Stimulated activated CD4-positive, alpha-beta T cell treated with anti-CD3 and anti-CD28 coated beads, TNF-alpha, amount 100 ng/mL, for 4 hours (primary cell): ENCODE measurements at regions not wholly inside any gene's neighbourhood (a gene's known extent, or its start where the extent isn't known, plus 50 kb on each side); places are given as distances from the start of the nearest gene placed in this dataset.

Experiments
- DNase-seq, 3 experiments: peaks; one replicate each; pipeline ENCODE4 v3.0.0-alpha.2; 2020; ENCODE audit warnings: low read depth in 3 of 3

DNA sequence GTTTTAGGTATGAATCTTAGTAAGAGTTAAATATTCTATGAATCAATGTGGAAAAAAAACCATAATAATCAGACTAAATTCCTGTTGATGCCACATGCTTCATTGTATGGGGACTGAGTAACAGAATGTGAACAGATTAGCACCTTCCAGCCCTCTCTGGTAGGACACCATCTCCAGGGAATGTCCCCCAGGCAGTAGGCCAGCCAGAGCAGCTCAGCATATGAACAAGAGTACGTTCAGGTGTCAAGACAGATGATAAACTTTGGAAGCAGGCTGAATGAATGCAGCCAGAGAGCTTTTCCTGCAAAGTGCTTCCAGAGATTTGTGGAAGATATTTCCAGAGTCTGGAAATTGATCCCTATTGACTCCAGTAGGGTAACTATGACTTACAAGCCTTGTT is 204.4 kb downstream of the RPS29 start:
- DNase-seq = no peak

DNA sequence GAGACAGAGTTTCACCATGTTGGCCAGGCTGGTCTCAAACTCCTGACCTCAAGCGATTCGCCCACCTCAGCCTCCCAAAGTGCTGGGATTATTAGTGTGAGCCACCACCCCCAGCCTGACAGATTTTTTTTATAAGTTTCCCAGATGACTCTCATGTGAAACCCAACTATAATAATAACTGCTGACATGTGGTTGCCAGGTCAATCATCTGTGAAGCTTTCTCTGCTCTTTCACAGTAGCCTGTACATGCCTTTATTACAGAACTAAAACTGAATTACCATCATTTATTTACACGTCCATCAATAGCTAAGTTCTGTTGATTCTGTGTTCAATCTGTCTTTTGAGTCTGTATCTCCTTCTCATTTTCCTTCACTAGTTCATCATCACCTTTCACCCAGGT is 218.5 kb downstream of the RPS29 start:
- DNase-seq = no peak

DNA sequence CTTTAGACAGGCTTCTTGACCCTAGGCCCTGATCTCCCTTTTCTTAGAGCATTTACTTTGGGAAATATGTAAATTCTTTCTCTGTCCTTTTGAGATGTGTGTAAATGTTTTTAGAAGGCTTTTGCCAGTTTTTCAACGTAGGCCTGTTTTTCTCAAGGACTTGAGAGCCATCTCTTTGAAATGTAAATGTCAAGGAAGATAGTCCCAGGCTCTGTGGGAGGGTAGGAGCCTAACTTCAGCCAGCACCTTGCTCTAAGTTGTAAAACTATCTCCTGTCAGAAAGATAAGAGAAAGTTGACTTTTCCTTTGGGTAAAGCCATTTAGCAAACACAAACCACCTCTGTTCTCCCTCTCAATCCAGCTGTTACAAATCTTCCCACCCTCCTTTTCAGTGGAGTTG is 219.8 kb downstream of the RPS29 start:
- no peak for DNase-seq

DNA sequence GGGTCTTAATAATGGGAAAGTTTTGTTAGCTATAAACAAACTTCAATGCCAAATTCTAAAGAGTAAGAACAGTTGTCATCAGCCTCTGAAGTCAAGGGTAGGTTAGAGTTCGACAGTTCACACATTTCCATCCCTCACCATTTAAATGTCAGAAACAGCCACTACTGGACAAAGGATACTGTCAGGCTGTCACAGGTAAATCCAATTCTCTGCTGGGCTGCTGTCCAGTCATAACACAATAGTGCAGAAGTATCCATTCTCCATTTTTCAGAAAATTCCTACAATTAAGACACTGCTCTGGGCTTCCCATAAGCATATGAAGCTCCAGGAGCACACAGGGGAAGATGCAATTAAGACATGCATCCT is 221.4 kb downstream of the RPS29 start:
- no peak for DNase-seq

DNA sequence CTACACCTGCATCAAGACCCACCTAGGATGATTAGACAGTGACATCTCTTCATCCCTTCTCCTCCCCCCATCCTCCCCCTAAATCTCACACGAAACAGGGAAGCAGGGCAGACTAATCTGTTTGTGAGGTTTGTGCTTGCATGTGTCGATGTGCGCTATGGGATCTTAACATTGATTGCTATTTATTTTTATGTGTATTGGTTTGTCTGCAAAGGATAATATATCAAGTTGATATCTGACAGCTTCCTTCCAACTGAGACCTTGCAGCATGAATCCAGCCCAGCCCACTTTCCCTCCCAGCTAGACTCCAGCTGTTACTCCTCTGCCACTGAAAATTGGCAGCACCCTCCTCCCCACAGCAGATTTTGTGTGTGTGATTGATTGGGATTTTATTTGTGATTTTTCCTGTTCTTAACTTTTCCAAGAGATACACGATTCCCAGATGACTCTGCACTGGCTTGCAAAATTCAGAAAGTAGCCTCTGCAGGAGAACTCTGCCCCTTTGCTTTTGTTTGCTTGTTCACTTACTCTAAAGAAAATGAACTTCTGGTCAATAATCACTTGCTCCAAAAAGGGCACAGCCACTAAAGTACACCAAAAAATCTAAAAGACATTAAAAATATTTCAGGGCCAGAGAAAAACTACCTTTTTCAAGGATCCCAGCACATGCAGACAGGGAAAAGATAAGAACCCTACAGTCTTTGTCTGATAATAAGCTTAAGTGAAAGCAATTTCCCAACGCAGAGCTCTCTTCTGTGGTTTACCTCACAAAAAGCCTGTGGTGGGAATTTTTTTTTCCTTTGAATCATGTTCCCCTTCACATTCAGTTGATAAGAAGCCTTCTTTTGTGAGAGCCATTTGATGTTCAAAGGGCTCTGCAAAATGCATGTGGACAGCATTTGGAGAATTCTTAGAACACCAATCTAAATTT is 222.1 kb downstream of the RPS29 start:
- no peak for DNase-seq

DNA sequence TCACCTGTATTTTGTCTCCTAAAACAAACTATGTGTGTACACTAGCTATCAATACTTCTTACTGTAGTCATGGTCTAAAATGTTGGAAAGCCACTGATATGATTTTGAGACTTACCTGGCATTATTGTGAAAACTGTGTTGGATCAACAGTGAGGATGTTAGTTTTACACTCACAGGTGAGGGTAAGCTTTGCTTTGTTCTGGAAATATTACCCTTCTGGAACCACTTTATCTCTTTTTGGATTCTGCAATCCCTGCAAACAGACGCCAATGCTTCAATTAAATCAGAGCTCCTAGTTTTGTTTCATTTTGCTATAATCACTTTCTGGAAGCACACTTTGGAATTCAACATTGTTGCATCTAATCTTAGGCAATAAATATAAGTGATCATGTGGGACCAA is 223.3 kb downstream of the RPS29 start:
- DNase-seq = no peak

DNA sequence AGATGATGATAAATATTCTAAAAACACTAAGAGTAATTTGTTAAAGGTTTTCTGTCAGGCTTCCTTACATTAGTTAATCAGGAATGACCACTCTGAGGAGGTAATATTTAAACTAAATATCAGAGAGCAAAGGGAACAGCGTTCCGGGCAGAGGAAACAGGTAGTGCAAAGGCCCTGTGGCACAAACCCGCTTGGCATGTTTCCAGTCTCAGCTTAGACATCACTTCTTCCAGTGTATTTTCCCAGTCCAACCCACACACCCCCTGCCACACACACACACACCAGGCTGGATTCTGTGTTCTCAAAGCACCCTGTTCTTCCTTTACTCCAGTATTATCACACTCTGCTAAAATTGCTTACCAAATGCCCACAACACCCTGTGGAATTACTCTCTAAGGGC is 247.1 kb downstream of the RPS29 start:
- no peak for DNase-seq

DNA sequence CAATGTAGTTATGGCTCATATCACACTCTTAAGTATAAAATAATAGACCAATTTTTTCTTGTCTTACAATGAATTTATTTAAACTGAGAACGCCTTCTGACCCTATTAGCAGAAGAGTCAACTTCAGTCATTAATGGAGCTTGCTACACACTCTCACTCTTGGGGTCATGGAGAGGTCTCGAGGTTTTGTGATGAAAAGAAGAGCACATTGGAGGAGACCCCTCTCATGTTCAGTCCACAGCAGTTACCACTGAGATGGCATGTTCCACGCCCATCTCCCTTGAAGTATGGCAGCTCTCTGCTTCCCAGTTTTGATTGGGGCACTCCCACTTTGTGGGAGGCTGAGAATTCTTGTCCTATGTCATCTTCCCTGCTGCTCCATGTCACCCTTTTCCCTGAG is 266.4 kb downstream of the RPS29 start:
- DNase-seq = no peak

DNA sequence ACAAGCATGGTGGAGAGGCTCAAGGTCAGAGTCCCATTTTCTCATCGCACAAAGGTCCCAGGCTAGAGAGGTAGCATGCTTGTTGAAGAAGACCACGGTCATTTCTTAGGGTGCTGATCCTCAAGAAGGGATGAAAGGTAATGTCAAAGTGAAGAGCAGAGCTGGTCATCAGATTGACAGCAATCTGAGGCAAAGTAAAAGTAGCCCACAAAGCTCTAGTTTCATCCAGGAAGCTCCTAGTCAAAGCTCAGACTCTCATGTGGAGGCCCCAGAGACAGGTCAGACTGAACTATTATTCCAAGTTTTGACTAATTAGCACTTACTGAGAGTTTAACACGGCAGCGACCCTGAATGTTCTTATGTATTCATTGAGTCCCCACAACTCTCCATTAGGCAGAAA is 270.6 kb downstream of the RPS29 start:
- no peak for DNase-seq

DNA sequence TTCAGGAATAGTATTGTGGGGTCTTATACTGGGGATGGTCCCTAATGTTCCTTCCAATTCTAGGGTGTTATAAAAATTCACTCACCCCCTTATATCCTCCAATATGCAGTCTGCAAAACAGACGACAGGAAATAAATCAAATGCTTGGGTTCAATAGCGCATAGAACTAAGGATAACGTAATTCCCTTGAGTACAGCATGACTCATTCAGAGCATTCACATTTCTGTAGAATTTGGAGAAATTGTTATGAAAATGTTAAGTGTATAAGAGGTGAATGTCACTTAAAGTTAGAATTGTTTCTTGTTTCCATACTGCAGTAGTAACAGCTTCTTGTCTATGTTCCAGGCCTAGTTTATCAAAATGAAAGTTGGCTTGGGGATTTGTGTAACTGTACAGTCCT is 271.4 kb downstream of the RPS29 start:
- DNase-seq = no peak

DNA sequence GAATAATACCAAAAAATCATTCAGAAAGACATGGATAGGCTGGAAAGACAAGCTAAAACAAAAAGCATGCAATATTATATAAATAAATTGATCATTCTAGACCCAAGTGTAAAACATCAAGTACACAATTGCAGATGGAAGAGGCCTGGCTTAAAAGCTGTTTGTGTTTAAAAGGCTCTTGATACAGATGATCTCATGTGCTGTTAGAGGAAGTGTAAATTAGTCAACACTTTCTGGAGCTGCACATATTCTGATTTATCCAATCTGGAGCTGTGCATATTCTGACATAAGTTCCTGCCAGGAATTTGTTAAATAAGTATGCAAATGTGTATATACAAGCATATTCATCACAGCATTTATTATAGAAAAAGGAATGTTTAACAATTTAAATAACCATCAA is 273.1 kb downstream of the RPS29 start:
- DNase-seq = no peak

DNA sequence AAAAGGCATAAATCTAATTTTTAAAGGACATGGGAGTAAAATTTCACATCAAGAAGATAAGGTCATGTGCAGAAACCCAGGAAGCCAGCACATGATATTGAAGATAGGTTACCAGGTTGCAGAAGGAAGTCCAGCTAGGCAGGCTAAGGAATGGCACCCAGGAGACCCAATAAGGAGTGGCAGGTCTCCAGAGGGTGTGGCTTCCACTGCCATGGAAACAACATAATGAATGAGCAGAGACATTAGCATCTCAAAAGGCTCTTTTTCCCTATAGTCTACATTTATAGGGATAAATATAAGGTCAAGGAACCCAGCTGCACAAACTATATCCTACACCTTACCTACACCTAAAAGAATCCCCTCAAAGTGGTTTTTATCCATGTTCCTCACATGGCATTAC is 275.9 kb downstream of the RPS29 start:
- no peak for DNase-seq

DNA sequence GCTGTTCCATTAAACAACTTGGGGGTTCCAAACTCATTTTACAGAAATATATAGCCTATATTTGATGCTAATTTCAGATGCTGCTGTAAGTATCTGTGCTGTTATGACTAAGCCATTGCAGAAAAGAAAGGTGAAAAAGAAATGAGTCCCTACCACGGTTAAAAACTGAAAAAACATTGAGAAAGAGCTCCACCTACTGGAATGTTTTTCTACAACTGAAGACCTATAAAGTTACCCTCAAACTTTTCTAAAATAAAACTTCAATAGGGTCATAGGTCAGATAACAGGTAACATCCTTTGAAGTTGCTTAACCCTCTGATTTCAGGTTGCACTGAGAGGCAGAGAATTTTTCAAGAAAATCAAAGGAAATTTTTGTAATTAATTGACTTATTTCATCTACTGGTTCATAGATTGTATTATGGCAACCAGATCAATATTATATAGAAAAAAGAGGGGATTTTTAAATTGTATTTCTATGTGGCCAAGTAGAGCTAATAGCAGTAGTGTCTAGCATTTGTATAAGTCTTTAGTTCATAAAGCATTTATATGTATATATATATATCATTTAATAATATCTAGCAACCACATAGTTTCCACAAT is 279.9 kb downstream of the RPS29 start:
- DNase-seq = no peak

DNA sequence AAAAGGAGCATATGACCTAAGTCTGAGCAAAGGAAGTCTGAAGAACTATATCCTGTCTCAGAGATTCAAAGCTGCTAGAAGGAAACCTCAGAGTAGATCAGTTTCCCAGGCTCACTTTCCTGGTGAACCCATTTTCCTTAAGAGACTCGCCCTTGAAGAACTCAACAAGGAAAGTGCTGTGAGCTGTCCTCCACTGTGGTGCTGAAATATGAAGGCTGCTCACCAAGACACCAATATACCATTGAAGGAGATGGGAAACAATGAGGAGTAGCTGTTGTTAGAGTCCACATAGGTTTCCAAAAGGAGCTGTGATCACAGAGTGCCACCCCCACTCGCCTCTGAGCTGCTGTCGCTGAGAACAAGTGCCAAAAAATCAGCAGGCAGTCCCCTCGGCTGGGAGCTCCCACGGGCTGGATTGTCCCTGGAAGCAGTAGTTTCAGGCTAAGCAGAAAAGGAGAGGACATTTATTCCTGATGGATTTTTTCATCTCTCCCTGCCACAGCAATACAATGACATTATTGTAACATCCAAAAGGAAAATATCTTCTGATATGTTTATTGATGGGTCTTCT is 282.1 kb downstream of the RPS29 start:
- DNase-seq = no peak

DNA sequence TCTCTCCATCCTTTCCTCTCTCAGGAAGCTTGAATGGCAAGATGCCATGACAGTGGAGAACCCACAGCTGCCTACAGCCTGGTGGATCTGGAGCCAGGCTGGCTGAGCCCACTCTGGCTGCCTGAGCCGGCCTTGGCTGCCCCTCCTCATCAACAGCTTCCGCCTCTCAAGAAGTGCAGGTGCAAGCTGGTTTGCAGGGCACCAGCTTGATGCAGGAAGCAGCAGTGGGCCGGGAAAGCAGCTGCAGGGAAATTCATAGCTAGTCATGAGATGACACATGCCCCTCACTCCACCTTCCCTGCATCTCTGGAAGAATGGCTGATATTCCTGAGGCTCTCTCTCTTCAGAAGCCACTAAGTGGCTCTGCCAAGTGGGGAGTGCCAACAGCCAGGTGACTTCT is 289.1 kb downstream of the RPS29 start:
- no peak for DNase-seq

DNA sequence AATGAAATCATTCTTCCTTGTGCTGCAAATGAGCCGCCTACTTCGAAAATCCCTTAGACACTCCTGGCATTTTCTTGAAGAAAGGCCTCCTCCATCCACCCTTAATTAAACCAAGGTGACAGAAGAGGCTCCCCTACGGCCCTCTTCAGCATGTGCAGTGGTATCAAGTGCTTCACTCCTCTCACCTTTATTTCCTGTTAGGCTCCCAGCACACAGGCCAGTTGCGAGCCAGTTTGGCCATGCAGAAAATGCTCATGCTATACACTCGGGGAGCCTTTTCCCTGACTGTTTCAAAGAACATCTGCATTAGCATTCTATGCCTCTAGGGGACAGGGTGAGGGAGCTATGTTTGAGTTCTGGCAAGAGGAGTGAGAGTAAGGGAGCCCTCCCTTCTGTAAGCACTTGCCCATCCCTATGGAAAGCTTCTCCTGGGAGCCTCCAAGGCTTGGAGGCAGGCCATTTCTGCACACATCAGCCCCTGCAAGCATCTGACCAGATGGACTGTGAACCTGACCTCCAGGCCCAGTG is 291.5 kb downstream of the RPS29 start:
- DNase-seq = no peak

DNA sequence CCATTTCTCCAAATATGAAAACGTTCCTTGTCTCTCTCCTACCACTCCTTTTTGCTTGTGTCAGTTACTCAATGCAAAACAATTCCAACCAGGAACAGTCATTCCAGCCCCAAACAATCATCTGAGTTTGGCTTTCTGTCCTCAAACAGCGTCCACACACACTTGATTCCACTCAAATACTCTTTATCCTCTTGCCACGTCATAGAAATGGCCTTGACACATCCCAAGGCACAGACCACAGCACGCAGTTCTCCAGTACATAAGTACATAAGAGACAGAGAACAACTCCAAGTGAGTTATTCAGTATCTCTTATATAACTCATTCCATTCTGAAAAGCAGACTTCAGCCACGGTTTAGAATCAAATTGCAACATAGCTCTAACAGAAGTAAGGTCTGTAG is 299.2 kb downstream of the RPS29 start:
- DNase-seq = no peak

DNA sequence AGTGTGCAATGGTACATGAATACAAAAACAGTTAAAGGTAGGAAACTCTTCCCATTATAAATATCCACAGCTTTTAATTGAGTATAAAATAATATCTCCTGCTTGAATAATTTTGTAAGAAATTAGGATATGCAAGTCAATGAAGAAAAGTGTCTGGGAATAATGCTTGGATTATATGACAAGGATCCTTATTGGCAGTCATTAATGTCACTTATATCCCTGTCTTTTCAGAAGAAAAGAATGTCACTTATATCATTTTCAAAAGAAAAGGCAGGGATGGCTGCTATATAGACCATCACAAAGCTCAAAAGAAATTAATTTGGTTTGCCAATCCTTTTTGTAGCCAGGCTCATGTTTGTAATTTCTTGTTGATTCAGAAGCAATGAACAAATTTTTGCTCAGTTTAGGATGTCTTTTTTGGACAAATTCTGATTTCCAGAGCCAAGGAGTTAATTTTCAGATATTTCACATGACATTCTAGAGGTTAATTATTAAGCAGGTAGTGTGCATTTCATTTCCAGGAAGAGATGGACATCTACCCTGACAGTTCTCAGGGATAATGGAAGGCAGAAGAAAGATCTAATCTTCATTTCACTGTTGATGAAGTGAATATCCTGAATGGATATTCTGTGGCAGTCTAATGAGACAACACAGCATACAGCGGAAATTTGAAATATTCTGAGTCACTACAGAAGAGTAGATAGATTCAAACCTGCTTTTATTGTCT is 299.8 kb downstream of the RPS29 start:
- DNase-seq = no peak

DNA sequence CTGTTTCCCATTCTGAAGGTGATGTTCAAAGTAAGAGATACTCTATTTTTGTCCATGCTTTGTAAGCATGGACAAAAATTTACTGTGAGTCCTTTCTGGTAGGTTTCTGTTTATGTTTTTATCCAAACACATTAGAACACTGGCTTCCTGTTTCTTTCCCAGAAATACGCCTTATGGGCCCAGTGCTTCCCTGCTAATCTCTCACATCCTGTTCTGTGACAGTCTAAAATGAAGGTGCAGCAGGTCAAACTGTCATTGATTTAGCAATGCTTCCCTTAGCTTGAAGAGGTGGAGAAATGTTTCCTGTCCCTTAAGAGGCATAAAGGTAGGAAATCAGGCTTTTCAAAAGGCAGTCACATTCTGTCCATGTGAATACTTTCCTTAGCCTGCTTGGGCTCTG is 305.6 kb downstream of the RPS29 start:
- DNase-seq = no peak

DNA sequence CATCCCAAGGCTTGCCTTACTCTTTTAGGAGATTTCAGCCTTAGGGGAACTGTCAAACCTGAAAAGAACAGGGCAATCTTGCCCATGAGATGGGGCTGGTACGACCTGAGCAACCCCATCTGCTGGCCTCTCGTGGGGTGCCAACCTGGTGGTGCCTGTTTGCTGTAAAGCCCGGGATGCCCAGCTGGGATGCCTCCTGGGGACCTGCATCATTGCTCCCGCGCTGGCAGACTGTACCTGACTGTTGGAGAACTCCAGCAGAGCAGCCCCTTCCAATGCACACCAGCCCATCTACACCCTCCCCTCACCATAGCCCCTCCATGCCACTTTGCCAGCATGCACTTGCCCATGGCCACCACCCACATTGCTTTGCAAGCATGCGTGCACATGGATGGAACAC is 335.7 kb downstream of the RPS29 start:
- no peak for DNase-seq

DNA sequence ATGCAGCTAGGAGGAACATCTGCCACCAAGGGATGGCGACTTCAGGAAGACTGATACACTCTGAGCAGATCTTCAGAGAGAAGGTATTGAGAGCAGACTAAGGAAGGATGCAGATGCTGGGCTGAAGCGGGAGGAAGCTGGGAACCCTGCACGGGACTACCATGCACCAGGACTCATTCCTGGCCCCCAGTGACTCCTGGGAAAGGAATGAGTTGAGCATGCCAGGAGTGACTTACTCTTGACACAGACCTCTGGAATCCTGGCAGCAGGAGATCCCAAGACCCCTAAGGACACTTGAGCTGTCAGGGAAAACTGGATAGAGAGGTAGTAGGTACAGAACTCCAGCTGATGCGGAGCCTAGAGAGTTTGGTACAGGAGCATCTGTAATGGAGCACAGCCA is 336.1 kb downstream of the RPS29 start:
- DNase-seq = no peak

DNA sequence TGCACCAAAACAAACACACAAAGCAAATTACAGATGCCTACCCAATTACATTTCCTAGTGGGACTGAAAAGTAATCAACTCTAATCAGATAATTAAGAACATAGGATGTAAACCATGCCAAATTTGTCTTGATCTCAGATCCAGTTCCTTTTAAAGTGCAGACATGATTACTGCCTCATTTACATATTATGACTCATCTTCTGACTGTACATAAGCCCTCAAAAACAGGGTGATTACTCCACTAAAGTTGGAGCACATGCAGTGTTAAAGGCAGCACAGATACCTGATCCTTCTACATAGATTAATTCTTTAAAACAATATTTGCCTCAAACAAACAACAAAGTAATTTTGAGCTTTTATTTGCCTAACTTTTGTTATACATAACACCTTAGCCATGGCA is 337.2 kb downstream of the RPS29 start:
- DNase-seq = no peak
